ENCODE measurements at regions not wholly inside any gene's neighbourhood (a gene's known extent, or its start where the extent isn't known, plus 50 kb on each side); places are given as distances from the start of the nearest gene placed in this dataset.
"Not testable (repeated sequence)": the region's sequence is repeated elsewhere in the genome, so short reads cannot be mapped to it uniquely, and the experiment has no call there.

- Mint-ChIP-seq H3K27ac (no peak overlapping the region), H3K36me3 (no peaks in the 10 kb centered on the region), H3K4me3 (no peak overlapping the region), H3K9me3 (peaks cover 17% of the 10 kb centered on the region), H3K4me1 (no peaks in the 10 kb centered on the region), H3K27me3 (peaks cover 15% of the 10 kb centered on the region)
- no peak for ATAC-seq
Observed at GRCh38 chr2:240259924-240260529, 119.6 kb upstream of the OTOS start.

- Mint-ChIP-seq H3K27me3 (peaks cover 9% of the 10 kb centered on the region), H3K4me3 (no peak overlapping the region), H3K9me3 (peaks cover 21% of the 10 kb centered on the region), H3K27ac (no peak overlapping the region), H3K4me1 (no peaks in the 10 kb centered on the region), H3K36me3 (no peaks in the 10 kb centered on the region)
- ATAC-seq = no peak
Observed at GRCh38 chr2:240260664-240261063, 120.2 kb upstream of the OTOS start.

GRCh38 chr2:240262578-240262977, 122.1 kb upstream of the OTOS start:
- not testable (repeated sequence) for H3K36me3 Mint-ChIP-seq, ATAC-seq, H3K27me3 Mint-ChIP-seq, H3K4me3 Mint-ChIP-seq, H3K4me1 Mint-ChIP-seq, H3K27ac Mint-ChIP-seq
- peaks cover 21% of the 10 kb centered on the region for H3K9me3 Mint-ChIP-seq

- no peaks in the 10 kb centered on the region for H3K4me1 Mint-ChIP-seq
- peaks cover 9% of the 10 kb centered on the region for H3K36me3 Mint-ChIP-seq
- no peak overlapping the region for H3K4me3 Mint-ChIP-seq
- peaks cover 47% of the 10 kb centered on the region for H3K27me3 Mint-ChIP-seq
- H3K9me3 Mint-ChIP-seq = peaks cover 15% of the 10 kb centered on the region
- no peak overlapping the region for H3K27ac Mint-ChIP-seq
- ATAC-seq = no peak
Observed at GRCh38 chr2:240269380-240269779, 128.9 kb upstream of the OTOS start.

- peaks cover 15% of the 10 kb centered on the region for H3K9me3 Mint-ChIP-seq
- no peak overlapping the region for H3K27ac Mint-ChIP-seq
- peaks cover 9% of the 10 kb centered on the region for H3K36me3 Mint-ChIP-seq
- peaks cover 52% of the 10 kb centered on the region for H3K27me3 Mint-ChIP-seq
- H3K4me3 Mint-ChIP-seq = no peak overlapping the region
- no peaks in the 10 kb centered on the region for H3K4me1 Mint-ChIP-seq
- no peak for ATAC-seq
Observed at GRCh38 chr2:240269886-240270285, 129.4 kb upstream of the OTOS start.

GRCh38 chr2:240271716-240272341, 131.4 kb upstream of the OTOS start:
- Mint-ChIP-seq H3K27ac (no peak overlapping the region), H3K4me3 (no peak overlapping the region), H3K4me1 (no peaks in the 10 kb centered on the region), H3K36me3 (peaks cover 9% of the 10 kb centered on the region), H3K27me3 (peaks cover 71% of the 10 kb centered on the region), H3K9me3 (peaks cover 11% of the 10 kb centered on the region)
- ATAC-seq = no peak

GRCh38 chr2:240275386-240275785, 134.9 kb upstream of the OTOS start:
- no peak for ATAC-seq
- Mint-ChIP-seq H3K9me3 (peaks cover 11% of the 10 kb centered on the region), H3K36me3 (peaks cover 9% of the 10 kb centered on the region), H3K27me3 (peaks cover 82% of the 10 kb centered on the region), H3K27ac (no peak overlapping the region), H3K4me3 (no peak overlapping the region), H3K4me1 (no peaks in the 10 kb centered on the region)

- H3K9me3 Mint-ChIP-seq = peaks cover 12% of the 10 kb centered on the region
- no peak overlapping the region for H3K27ac Mint-ChIP-seq
- H3K4me3 Mint-ChIP-seq = no peak overlapping the region
- H3K36me3 Mint-ChIP-seq = peaks cover 5% of the 10 kb centered on the region
- peaks cover 85% of the 10 kb centered on the region for H3K27me3 Mint-ChIP-seq
- H3K4me1 Mint-ChIP-seq = no peaks in the 10 kb centered on the region
- ATAC-seq = no peak
Observed at GRCh38 chr2:240277073-240277806, 136.8 kb upstream of the OTOS start.

GRCh38 chr2:240277807-240278522, 137.5 kb upstream of the OTOS start:
- no peak overlapping the region for H3K4me3 Mint-ChIP-seq
- no peaks in the 10 kb centered on the region for H3K36me3 Mint-ChIP-seq
- no peak overlapping the region for H3K27ac Mint-ChIP-seq
- ATAC-seq = no peak
- no peaks in the 10 kb centered on the region for H3K4me1 Mint-ChIP-seq
- H3K9me3 Mint-ChIP-seq = peaks cover 9% of the 10 kb centered on the region
- peaks cover 83% of the 10 kb centered on the region for H3K27me3 Mint-ChIP-seq

GRCh38 chr2:240278661-240279060, 138.2 kb upstream of the OTOS start:
- H3K27ac Mint-ChIP-seq = no peak overlapping the region
- H3K27me3 Mint-ChIP-seq = peaks cover 80% of the 10 kb centered on the region
- no peak overlapping the region for H3K4me3 Mint-ChIP-seq
- no peak for ATAC-seq
- H3K9me3 Mint-ChIP-seq = peaks cover 10% of the 10 kb centered on the region
- H3K4me1 Mint-ChIP-seq = no peaks in the 10 kb centered on the region
- no peaks in the 10 kb centered on the region for H3K36me3 Mint-ChIP-seq

- Mint-ChIP-seq H3K36me3 (no peaks in the 10 kb centered on the region), H3K4me3 (no peak overlapping the region), H3K9me3 (peaks cover 12% of the 10 kb centered on the region), H3K27ac (no peak overlapping the region), H3K4me1 (no peaks in the 10 kb centered on the region), H3K27me3 (peaks cover 60% of the 10 kb centered on the region)
- no peak for ATAC-seq
Observed at GRCh38 chr2:240280621-240281020, 140.2 kb upstream of the OTOS start.

- no peaks in the 10 kb centered on the region for H3K4me1 Mint-ChIP-seq
- ATAC-seq = no peak
- H3K27ac Mint-ChIP-seq = no peak overlapping the region
- H3K4me3 Mint-ChIP-seq = no peak overlapping the region
- peaks cover 12% of the 10 kb centered on the region for H3K9me3 Mint-ChIP-seq
- no peaks in the 10 kb centered on the region for H3K36me3 Mint-ChIP-seq
- H3K27me3 Mint-ChIP-seq = peaks cover 35% of the 10 kb centered on the region
Observed at GRCh38 chr2:240284503-240285259, 144.2 kb upstream of the OTOS start.

- Mint-ChIP-seq H3K36me3 (no peaks in the 10 kb centered on the region), H3K4me3 (no peak overlapping the region), H3K4me1 (no peaks in the 10 kb centered on the region), H3K27me3 (peaks cover 25% of the 10 kb centered on the region), H3K9me3 (peaks cover 10% of the 10 kb centered on the region), H3K27ac (no peak overlapping the region)
- no peak for ATAC-seq
Observed at GRCh38 chr2:240285725-240286124, 145.3 kb upstream of the OTOS start.

GRCh38 chr2:240286596-240286995, 146.1 kb upstream of the OTOS start:
- peaks cover 6% of the 10 kb centered on the region for H3K9me3 Mint-ChIP-seq
- no peak overlapping the region for H3K4me3 Mint-ChIP-seq
- peaks cover 16% of the 10 kb centered on the region for H3K27me3 Mint-ChIP-seq
- H3K36me3 Mint-ChIP-seq = no peaks in the 10 kb centered on the region
- no peak overlapping the region for H3K27ac Mint-ChIP-seq
- ATAC-seq = no peak
- H3K4me1 Mint-ChIP-seq = no peaks in the 10 kb centered on the region

GRCh38 chr2:240287011-240287410, 146.6 kb upstream of the OTOS start:
- Mint-ChIP-seq H3K27me3 (peaks cover 16% of the 10 kb centered on the region), H3K4me1 (no peaks in the 10 kb centered on the region), H3K4me3 (no peak overlapping the region), H3K36me3 (no peaks in the 10 kb centered on the region), H3K27ac (no peak overlapping the region), H3K9me3 (peaks cover 6% of the 10 kb centered on the region)
- no peak for ATAC-seq

Data from stimulated activated memory B cell treated with anti-CD40 and anti-IgM and Interleukin-4, amounts not matched to agents 10 μg/mL and 1 μg/mL and 100 μg/mL, for 72 hours (primary cell).